ENCODE measurements at regions not wholly inside any gene's neighbourhood (a gene's known extent, or its start where the extent isn't known, plus 50 kb on each side); places are given as distances from the start of the nearest gene placed in this dataset.

DNA sequence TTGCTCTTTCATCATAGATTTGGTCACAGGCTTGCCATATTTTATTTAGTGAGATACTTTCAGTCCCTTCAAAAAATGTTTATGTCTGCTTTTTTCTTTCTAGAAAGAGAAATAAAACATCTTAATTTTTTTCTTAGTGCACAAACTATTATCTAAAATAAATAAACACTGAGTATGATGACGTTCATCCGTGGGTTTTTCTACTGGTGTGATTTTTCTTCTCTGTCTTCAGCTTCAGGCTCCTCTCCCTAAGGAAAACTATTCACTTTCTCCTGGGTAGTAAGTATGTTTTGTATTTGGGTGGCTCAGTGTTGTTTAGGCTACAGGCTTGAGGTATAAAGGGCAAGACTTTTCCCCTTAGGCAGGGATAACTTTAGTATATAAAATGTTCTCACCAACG, 154.7 kb downstream of the DACT1 start:
- DNase-seq, result no peak
- no peak overlapping the region for H3K27ac ChIP-seq (ENCODE audit: low read length)
- WGBS (ENCODE audit: insufficient coverage), result no CpG with 5 or more reads among the region's 3 CpGs
- no peaks in the 10 kb centered on the region for H3K27me3 ChIP-seq (ENCODE audit: control insufficient read depth, insufficient read depth, low read length)
- no peaks in the 10 kb centered on the region for H3K9me3 ChIP-seq (replicated peaks; ENCODE audit: control insufficient read depth, low read depth, low read length)
- peaks cover 15% of the 10 kb centered on the region for H3K4me1 ChIP-seq (ENCODE audit: control insufficient read depth, insufficient read depth, low read length)
- H3K4me3 ChIP-seq (ENCODE audit: low read length), result no peak overlapping the region
- no peaks in the 10 kb centered on the region for H3K36me3 ChIP-seq (ENCODE audit: control insufficient read depth, insufficient read depth, low read length)

- Histone ChIP-seq H3K27ac (ENCODE audit: low read length) (no peak overlapping the region), H3K27me3 (ENCODE audit: control insufficient read depth, insufficient read depth, low read length) (no peaks in the 10 kb centered on the region), H3K4me1 (ENCODE audit: control insufficient read depth, insufficient read depth, low read length) (peaks cover 9% of the 10 kb centered on the region), H3K36me3 (ENCODE audit: control insufficient read depth, insufficient read depth, low read length) (no peaks in the 10 kb centered on the region), H3K9me3 (replicated peaks; ENCODE audit: control insufficient read depth, low read depth, low read length) (no peaks in the 10 kb centered on the region), H3K4me3 (ENCODE audit: low read length) (no peak overlapping the region)
- WGBS (ENCODE audit: insufficient coverage), result 56% methylated on average over 1 of the region's 4 CpGs
- no peak for DNase-seq
These were observed 155.5 kb downstream of the DACT1 start for GRCh38 chr14:58793131-58793740.

GRCh38 chr14:58794993-58795762, 157.4 kb downstream of the DACT1 start:
- no CpG with 5 or more reads among the region's 5 CpGs for WGBS (ENCODE audit: insufficient coverage)
- Histone ChIP-seq H3K27ac (ENCODE audit: low read length) (no peak overlapping the region), H3K4me3 (ENCODE audit: low read length) (no peak overlapping the region), H3K9me3 (replicated peaks; ENCODE audit: control insufficient read depth, low read depth, low read length) (no peaks in the 10 kb centered on the region), H3K36me3 (ENCODE audit: control insufficient read depth, insufficient read depth, low read length) (no peaks in the 10 kb centered on the region), H3K4me1 (ENCODE audit: control insufficient read depth, insufficient read depth, low read length) (peaks cover 4% of the 10 kb centered on the region), H3K27me3 (ENCODE audit: control insufficient read depth, insufficient read depth, low read length) (no peaks in the 10 kb centered on the region)
- DNase-seq, result no peak

- H3K36me3 ChIP-seq (ENCODE audit: control insufficient read depth, insufficient read depth, low read length), result no peaks in the 10 kb centered on the region
- H3K27ac ChIP-seq (ENCODE audit: low read length), result peak overlapping the region; percentile 5
- no peaks in the 10 kb centered on the region for H3K27me3 ChIP-seq (ENCODE audit: control insufficient read depth, insufficient read depth, low read length)
- H3K4me3 ChIP-seq (ENCODE audit: low read length), result no peak overlapping the region
- H3K9me3 ChIP-seq (replicated peaks; ENCODE audit: control insufficient read depth, low read depth, low read length), result no peaks in the 10 kb centered on the region
- peaks cover 4% of the 10 kb centered on the region for H3K4me1 ChIP-seq (ENCODE audit: control insufficient read depth, insufficient read depth, low read length)
- peak; percentile 70 for DNase-seq
- no CpG with 5 or more reads among the region's 5 CpGs for WGBS (ENCODE audit: insufficient coverage)
These were observed 158.7 kb downstream of the DACT1 start for GRCh38 chr14:58796242-58797009.

- Histone ChIP-seq H3K4me3 (ENCODE audit: low read length) (no peak overlapping the region), H3K27me3 (ENCODE audit: control insufficient read depth, insufficient read depth, low read length) (no peaks in the 10 kb centered on the region), H3K4me1 (ENCODE audit: control insufficient read depth, insufficient read depth, low read length) (peaks cover 4% of the 10 kb centered on the region), H3K9me3 (replicated peaks; ENCODE audit: control insufficient read depth, low read depth, low read length) (no peaks in the 10 kb centered on the region), H3K27ac (ENCODE audit: low read length) (peak overlapping the region; percentile 5), H3K36me3 (ENCODE audit: control insufficient read depth, insufficient read depth, low read length) (no peaks in the 10 kb centered on the region)
- no peak for DNase-seq
- 100% methylated on average over 2 of the region's 4 CpGs for WGBS (ENCODE audit: insufficient coverage)
These were observed 159.3 kb downstream of the DACT1 start for GRCh38 chr14:58797010-58797429.

DNA sequence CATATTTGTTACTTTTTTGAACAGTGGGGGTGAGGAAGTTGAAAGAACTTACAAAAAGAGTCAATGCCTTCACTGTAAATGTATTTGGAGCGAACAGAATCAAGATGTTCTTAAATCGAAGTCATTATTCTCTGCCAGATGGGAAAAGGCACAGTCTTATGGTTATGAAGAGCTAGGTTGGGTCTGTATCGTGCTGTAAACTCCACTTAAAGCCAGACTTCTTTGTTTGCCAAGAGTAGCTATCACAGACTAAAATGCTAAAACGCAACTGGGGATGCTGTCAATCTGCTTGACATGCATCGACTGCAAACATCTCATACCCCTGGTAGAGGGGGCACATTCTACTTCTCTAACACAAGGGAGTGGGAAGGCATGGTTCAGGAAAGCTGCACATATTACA, 160.4 kb downstream of the DACT1 start:
- no peak for DNase-seq
- H3K4me3 ChIP-seq (ENCODE audit: low read length), result no peak overlapping the region
- 56% methylated on average over 2 of the region's 5 CpGs for WGBS (ENCODE audit: insufficient coverage)
- H3K27ac ChIP-seq (ENCODE audit: low read length), result no peak overlapping the region
- H3K27me3 ChIP-seq (ENCODE audit: control insufficient read depth, insufficient read depth, low read length), result no peaks in the 10 kb centered on the region
- H3K4me1 ChIP-seq (ENCODE audit: control insufficient read depth, insufficient read depth, low read length), result peaks cover 4% of the 10 kb centered on the region
- no peaks in the 10 kb centered on the region for H3K9me3 ChIP-seq (replicated peaks; ENCODE audit: control insufficient read depth, low read depth, low read length)
- no peaks in the 10 kb centered on the region for H3K36me3 ChIP-seq (ENCODE audit: control insufficient read depth, insufficient read depth, low read length)

- H3K27ac ChIP-seq (ENCODE audit: low read length), result no peak overlapping the region
- no peaks in the 10 kb centered on the region for H3K27me3 ChIP-seq (ENCODE audit: control insufficient read depth, insufficient read depth, low read length)
- no peak overlapping the region for H3K4me3 ChIP-seq (ENCODE audit: low read length)
- H3K36me3 ChIP-seq (ENCODE audit: control insufficient read depth, insufficient read depth, low read length), result no peaks in the 10 kb centered on the region
- H3K4me1 ChIP-seq (ENCODE audit: control insufficient read depth, insufficient read depth, low read length), result peaks cover 4% of the 10 kb centered on the region
- no peak for DNase-seq
- no peaks in the 10 kb centered on the region for H3K9me3 ChIP-seq (replicated peaks; ENCODE audit: control insufficient read depth, low read depth, low read length)
These were observed 163.3 kb downstream of the DACT1 start for GRCh38 chr14:58801086-58801485.

DNA sequence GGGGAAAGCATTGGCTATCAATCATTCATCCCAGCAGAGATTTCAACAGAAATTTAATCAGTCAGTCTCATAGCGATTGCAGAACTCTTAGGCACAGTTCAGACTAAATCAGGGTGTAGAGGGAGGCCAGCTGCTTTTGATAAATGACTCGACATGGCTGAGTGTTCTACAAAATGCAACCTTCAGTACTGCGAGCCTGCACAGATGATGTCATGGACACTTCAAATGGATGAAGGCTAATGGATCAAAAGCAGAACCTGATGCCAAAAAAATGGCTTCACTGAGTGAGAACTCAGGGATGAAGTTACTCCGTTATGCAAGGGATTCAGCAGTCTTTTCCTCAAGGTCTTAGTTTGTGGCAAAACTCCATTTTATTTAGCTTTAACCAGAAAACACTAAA, 167.3 kb downstream of the DACT1 start:
- WGBS (ENCODE audit: insufficient coverage), result 26% methylated on average over 4 of the region's 4 CpGs

GRCh38 chr14:58805605-58806409, 168.0 kb downstream of the DACT1 start:
- WGBS (ENCODE audit: insufficient coverage), result no CpG with 5 or more reads among the region's 6 CpGs
- Histone ChIP-seq H3K4me1 (ENCODE audit: control insufficient read depth, insufficient read depth, low read length) (peaks cover 3% of the 10 kb centered on the region), H3K9me3 (replicated peaks; ENCODE audit: control insufficient read depth, low read depth, low read length) (no peaks in the 10 kb centered on the region), H3K27ac (ENCODE audit: low read length) (no peak overlapping the region), H3K36me3 (ENCODE audit: control insufficient read depth, insufficient read depth, low read length) (no peaks in the 10 kb centered on the region), H3K27me3 (ENCODE audit: control insufficient read depth, insufficient read depth, low read length) (no peaks in the 10 kb centered on the region), H3K4me3 (ENCODE audit: low read length) (no peak overlapping the region)
- peak; percentile 73 for DNase-seq

More for the DNA sequence above, 167.3 kb downstream of the DACT1 start:
- Histone ChIP-seq H3K36me3 (ENCODE audit: control insufficient read depth, insufficient read depth, low read length) (no peaks in the 10 kb centered on the region), H3K4me3 (ENCODE audit: low read length) (no peak overlapping the region), H3K9me3 (replicated peaks; ENCODE audit: control insufficient read depth, low read depth, low read length) (no peaks in the 10 kb centered on the region), H3K4me1 (ENCODE audit: control insufficient read depth, insufficient read depth, low read length) (peaks cover 3% of the 10 kb centered on the region), H3K27ac (ENCODE audit: low read length) (no peak overlapping the region), H3K27me3 (ENCODE audit: control insufficient read depth, insufficient read depth, low read length) (no peaks in the 10 kb centered on the region)
- DNase-seq, result peak; percentile 85

DNA sequence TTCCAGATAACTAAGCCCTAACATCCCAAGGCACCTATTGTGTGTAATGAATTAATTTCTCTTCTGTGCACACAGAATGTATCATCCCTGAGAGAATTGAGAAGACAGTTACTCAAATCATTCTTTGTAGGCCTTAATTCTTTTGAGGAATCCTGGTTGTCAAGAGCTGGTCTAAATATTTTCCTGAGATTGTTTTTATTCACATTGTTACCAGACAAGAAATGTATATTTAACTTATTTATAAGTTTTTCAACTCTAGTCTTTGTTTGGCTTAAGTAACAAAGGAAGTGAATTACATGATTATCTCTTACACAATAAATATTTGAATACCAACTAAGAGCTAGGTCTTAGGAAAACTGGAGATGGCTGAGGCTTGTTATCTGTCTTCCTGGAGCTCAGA, 169.4 kb downstream of the DACT1 start:
- Histone ChIP-seq H3K27me3 (ENCODE audit: control insufficient read depth, insufficient read depth, low read length) (no peaks in the 10 kb centered on the region), H3K9me3 (replicated peaks; ENCODE audit: control insufficient read depth, low read depth, low read length) (no peaks in the 10 kb centered on the region), H3K36me3 (ENCODE audit: control insufficient read depth, insufficient read depth, low read length) (no peaks in the 10 kb centered on the region), H3K4me1 (ENCODE audit: control insufficient read depth, insufficient read depth, low read length) (peaks cover 3% of the 10 kb centered on the region), H3K4me3 (ENCODE audit: low read length) (no peak overlapping the region), H3K27ac (ENCODE audit: low read length) (no peak overlapping the region)
- no peak for DNase-seq

Data from muscle of leg (tissue), 3 donors.